ENCODE measurements at regions not wholly inside any gene's neighbourhood (a gene's known extent, or its start where the extent isn't known, plus 50 kb on each side); places are given as distances from the start of the nearest gene placed in this dataset.

DNA sequence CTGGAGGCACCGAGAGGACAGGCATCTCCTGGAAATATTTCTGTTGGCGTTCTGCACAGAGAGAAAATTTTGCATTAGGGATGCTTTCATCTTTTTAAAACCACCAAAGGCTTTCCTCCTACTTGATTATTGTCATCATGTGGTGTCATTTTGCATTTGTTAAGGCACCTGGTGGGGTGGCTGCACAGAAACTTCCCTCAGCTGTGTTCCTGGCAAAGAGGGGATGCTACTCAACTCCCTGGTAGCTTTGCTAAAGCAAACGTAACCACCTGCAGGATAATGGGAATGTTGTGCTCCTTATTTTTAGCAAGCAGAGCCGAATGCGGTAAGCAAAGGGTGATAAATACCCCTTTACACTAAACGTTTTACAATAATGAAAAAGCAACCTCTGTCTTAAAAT is 229.8 kb downstream of the STIM2 start:
- Histone ChIP-seq H3K4me1 (ENCODE audit: control insufficient read depth in 1 of 2, insufficient read depth in 2 of 2, low read length in 2 of 2) (peaks cover 0 to under 1% of the 10 kb centered on the region in 2 donors), H3K9me3 (ENCODE audit: control insufficient read depth in 1 of 2, low read length in 2 of 2) (no peaks in the 10 kb centered on the region), H3K27ac (ENCODE audit: low read depth, low read length) (no peak overlapping the region), H3K36me3 (ENCODE audit: control insufficient read depth in 1 of 2, insufficient read depth in 2 of 2, low read length in 2 of 2) (no peaks in the 10 kb centered on the region), H3K4me3 (ENCODE audit: low read depth in 1 of 2, low read length in 2 of 2) (no peak overlapping the region), H3K9ac (ENCODE audit: low read depth in 1 of 2, low read length in 2 of 2) (no peak overlapping the region), H3K27me3 (ENCODE audit: control insufficient read depth in 1 of 2, insufficient read depth in 2 of 2, low read length in 2 of 2) (peaks cover 13 to 25% of the 10 kb centered on the region in 2 donors)

DNA sequence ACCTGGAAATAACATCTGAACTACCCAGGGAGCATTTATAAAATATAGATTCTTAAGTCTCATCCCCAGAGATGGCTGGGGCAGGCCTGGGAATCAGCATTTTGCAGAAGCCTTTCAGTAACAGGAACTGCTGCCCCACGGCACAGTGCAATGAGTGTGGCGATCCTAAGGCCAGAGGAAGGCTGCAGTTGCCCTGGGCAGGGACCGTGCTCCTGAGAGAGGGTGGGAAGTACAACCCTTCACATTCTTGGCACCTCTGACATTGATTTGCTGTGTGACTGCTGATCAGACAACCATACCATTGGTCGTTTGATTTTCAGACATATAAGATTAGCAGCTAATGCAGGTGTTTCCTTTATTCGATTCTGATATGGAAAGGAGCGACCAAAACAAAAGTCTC is 233.6 kb downstream of the STIM2 start:
- no peaks in the 10 kb centered on the region for H3K36me3 ChIP-seq (ENCODE audit: control insufficient read depth in 1 of 2, insufficient read depth in 2 of 2, low read length in 2 of 2)
- H3K27me3 ChIP-seq (ENCODE audit: control insufficient read depth in 1 of 2, insufficient read depth in 2 of 2, low read length in 2 of 2): peaks cover 2 to 9% of the 10 kb centered on the region in 2 donors
- no peaks in the 10 kb centered on the region for H3K4me1 ChIP-seq (ENCODE audit: control insufficient read depth in 1 of 2, insufficient read depth in 2 of 2, low read length in 2 of 2)
- H3K4me3 ChIP-seq (ENCODE audit: low read depth in 1 of 2, low read length in 2 of 2): no peak overlapping the region
- H3K27ac ChIP-seq (ENCODE audit: low read depth, low read length): no peak overlapping the region
- H3K9me3 ChIP-seq (ENCODE audit: control insufficient read depth in 1 of 2, low read length in 2 of 2): no peaks in the 10 kb centered on the region
- no peak overlapping the region for H3K9ac ChIP-seq (ENCODE audit: low read depth in 1 of 2, low read length in 2 of 2)

DNA sequence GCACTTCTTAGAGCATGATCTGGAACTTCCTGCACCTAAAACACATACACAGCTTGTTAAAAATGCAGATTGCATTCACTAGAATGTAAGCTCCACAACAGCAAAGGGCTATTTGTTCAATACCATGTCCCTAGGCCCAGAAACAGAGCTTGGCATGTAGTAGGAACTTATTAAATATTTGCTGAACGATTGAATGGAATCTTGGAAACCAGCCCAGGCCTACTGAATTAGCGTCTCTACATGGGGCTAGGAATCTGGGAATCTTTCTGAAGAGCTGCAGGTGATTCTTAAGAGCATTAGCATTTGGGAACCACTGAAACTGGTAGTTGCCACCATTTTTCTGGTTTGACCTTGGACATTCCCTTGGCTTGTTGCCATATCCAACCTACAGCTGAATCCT is 234.1 kb downstream of the STIM2 start:
- no peak overlapping the region for H3K9ac ChIP-seq (ENCODE audit: low read depth in 1 of 2, low read length in 2 of 2)
- peaks cover 2 to 9% of the 10 kb centered on the region in 2 donors for H3K27me3 ChIP-seq (ENCODE audit: control insufficient read depth in 1 of 2, insufficient read depth in 2 of 2, low read length in 2 of 2)
- H3K27ac ChIP-seq (ENCODE audit: low read depth, low read length): no peak overlapping the region
- H3K4me3 ChIP-seq (ENCODE audit: low read depth in 1 of 2, low read length in 2 of 2): no peak overlapping the region
- H3K9me3 ChIP-seq (ENCODE audit: control insufficient read depth in 1 of 2, low read length in 2 of 2): no peaks in the 10 kb centered on the region
- H3K36me3 ChIP-seq (ENCODE audit: control insufficient read depth in 1 of 2, insufficient read depth in 2 of 2, low read length in 2 of 2): no peaks in the 10 kb centered on the region
- no peaks in the 10 kb centered on the region for H3K4me1 ChIP-seq (ENCODE audit: control insufficient read depth in 1 of 2, insufficient read depth in 2 of 2, low read length in 2 of 2)

DNA sequence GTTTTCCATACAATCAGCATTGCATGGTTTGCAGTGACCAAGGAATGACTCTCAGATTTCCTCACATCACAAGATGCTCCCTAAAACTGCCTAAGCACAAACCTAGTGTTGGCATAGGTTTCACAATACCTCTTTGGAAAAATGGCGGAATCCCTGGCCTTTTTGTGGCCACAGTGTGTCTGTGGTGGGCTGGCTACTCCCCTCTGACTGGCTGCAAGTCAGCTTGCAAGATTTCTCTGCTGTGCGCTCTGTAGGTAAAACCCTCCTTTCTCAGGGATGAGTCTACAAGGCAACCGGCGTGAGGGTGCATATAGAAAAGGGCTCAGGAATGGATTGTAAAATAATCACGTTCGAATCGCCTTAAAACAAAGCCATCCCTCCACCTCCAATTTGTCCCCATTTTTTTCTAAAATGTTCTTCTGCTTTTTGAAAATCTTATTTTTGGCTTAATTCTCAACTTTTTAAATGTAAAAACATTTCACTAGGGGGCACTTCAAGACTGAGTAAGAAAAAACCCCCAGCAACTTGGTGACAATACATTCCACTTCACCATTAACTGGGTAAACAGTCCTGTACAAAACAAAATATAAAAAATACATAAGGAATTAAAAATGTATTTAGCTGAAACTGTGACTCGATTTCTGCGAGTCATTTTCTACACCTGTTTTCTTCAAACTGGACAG is 235.6 kb downstream of the STIM2 start:
- H3K27me3 ChIP-seq (ENCODE audit: control insufficient read depth in 1 of 2, insufficient read depth in 2 of 2, low read length in 2 of 2): peaks cover 2 to 3% of the 10 kb centered on the region in 2 donors
- H3K36me3 ChIP-seq (ENCODE audit: control insufficient read depth in 1 of 2, insufficient read depth in 2 of 2, low read length in 2 of 2): no peaks in the 10 kb centered on the region
- no peaks in the 10 kb centered on the region for H3K4me1 ChIP-seq (ENCODE audit: control insufficient read depth in 1 of 2, insufficient read depth in 2 of 2, low read length in 2 of 2)
- no peaks in the 10 kb centered on the region for H3K9me3 ChIP-seq (ENCODE audit: control insufficient read depth in 1 of 2, low read length in 2 of 2)
- H3K4me3 ChIP-seq (ENCODE audit: low read depth in 1 of 2, low read length in 2 of 2): no peak overlapping the region
- H3K9ac ChIP-seq (ENCODE audit: low read depth in 1 of 2, low read length in 2 of 2): no peak overlapping the region
- H3K27ac ChIP-seq (ENCODE audit: low read depth, low read length): no peak overlapping the region

DNA sequence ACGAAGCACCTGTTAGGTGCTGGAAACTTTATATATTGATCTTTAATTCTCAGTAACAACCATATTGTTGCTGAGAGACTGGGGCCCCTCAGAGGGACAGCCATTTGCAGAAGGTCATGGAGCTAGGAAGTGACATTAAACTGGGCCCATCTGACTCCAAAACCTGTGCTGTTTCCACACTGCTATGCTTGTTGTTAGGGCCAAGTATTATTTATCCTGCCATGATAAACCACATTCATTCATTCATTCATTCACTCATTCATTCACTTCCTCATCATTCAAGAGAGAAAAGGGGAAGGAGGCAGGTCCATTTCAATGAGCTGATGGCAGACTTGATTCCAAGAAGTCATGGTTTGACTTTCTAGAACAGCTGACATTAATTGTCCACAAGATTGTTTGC is 237.4 kb downstream of the STIM2 start:
- no peaks in the 10 kb centered on the region for H3K36me3 ChIP-seq (ENCODE audit: control insufficient read depth in 1 of 2, insufficient read depth in 2 of 2, low read length in 2 of 2)
- no peaks in the 10 kb centered on the region for H3K9me3 ChIP-seq (ENCODE audit: control insufficient read depth in 1 of 2, low read length in 2 of 2)
- no peaks in the 10 kb centered on the region for H3K4me1 ChIP-seq (ENCODE audit: control insufficient read depth in 1 of 2, insufficient read depth in 2 of 2, low read length in 2 of 2)
- H3K9ac ChIP-seq (ENCODE audit: low read depth in 1 of 2, low read length in 2 of 2): no peak overlapping the region
- no peak overlapping the region for H3K4me3 ChIP-seq (ENCODE audit: low read depth in 1 of 2, low read length in 2 of 2)
- H3K27ac ChIP-seq (ENCODE audit: low read depth, low read length): no peak overlapping the region
- H3K27me3 ChIP-seq (ENCODE audit: control insufficient read depth in 1 of 2, insufficient read depth in 2 of 2, low read length in 2 of 2): peaks cover 0 to 2% of the 10 kb centered on the region in 2 donors

DNA sequence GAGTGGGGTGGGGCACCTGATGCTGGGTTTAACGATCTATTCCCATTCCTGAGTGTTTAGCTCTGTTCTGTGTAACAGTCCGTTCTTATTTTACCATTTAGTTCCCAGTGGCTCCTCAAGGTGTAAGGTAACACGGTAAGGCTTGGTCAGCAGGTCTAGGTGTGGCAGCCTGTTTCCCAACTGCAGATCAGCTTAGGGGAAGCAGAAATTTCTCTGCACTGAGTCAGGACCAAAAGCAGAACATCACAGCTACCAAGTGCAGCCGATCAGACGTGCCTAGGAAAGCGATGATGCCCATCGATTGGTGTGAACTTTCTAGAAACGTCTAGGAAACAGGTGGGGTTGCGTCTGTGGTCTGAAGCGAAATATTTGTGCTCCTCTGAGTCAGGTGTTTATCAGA is 240.1 kb downstream of the STIM2 start:
- Histone ChIP-seq H3K36me3 (ENCODE audit: control insufficient read depth in 1 of 2, insufficient read depth in 2 of 2, low read length in 2 of 2) (no peaks in the 10 kb centered on the region), H3K27me3 (ENCODE audit: control insufficient read depth in 1 of 2, insufficient read depth in 2 of 2, low read length in 2 of 2) (no peaks in the 10 kb centered on the region), H3K9me3 (ENCODE audit: control insufficient read depth in 1 of 2, low read length in 2 of 2) (no peaks in the 10 kb centered on the region), H3K27ac (ENCODE audit: low read depth, low read length) (no peak overlapping the region), H3K9ac (ENCODE audit: low read depth in 1 of 2, low read length in 2 of 2) (no peak overlapping the region), H3K4me1 (ENCODE audit: control insufficient read depth in 1 of 2, insufficient read depth in 2 of 2, low read length in 2 of 2) (no peaks in the 10 kb centered on the region), H3K4me3 (ENCODE audit: low read depth in 1 of 2, low read length in 2 of 2) (no peak overlapping the region)

DNA sequence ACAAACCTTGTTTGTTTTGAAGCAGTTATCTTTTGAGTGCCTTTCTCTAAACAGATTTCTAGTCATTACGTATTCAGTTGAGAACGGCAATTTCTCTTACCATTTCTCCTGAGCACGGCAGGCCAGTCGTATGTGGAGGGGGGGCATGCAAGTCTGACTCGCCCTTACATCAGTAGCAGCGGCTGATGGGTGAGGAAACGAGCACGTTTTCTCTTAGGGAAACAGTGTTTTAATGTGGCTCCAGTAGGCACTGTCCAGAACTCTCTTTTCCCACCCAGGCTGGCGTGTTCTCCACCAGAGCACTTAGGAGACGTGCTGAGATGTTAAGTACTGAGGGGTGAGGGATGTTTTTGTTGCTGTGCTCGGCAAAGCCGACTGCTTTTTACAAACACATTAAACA is 240.5 kb downstream of the STIM2 start:
- Histone ChIP-seq H3K9me3 (ENCODE audit: control insufficient read depth in 1 of 2, low read length in 2 of 2) (no peaks in the 10 kb centered on the region), H3K9ac (ENCODE audit: low read depth in 1 of 2, low read length in 2 of 2) (no peak overlapping the region), H3K27me3 (ENCODE audit: control insufficient read depth in 1 of 2, insufficient read depth in 2 of 2, low read length in 2 of 2) (no peaks in the 10 kb centered on the region), H3K36me3 (ENCODE audit: control insufficient read depth in 1 of 2, insufficient read depth in 2 of 2, low read length in 2 of 2) (no peaks in the 10 kb centered on the region), H3K27ac (ENCODE audit: low read depth, low read length) (no peak overlapping the region), H3K4me1 (ENCODE audit: control insufficient read depth in 1 of 2, insufficient read depth in 2 of 2, low read length in 2 of 2) (no peaks in the 10 kb centered on the region), H3K4me3 (ENCODE audit: low read depth in 1 of 2, low read length in 2 of 2) (no peak overlapping the region)

DNA sequence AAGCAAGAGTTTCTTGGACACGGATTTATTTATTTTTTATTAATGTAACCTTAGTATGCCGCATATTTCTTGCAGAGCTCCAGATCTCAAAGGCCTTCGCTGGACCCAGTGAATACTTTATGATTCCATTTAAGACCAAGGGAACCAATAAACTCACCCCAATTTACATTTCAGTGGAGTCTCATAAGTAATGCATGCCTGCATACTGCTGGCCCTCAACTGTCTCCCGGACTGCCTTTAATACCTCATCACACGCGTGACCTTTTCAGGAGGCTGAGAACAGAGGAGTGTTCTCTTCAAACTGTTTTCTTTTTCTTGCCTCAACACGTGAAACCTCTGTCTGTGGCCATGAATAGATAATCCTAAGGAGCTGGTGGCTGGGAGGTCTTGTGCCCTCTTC is 240.9 kb downstream of the STIM2 start:
- Histone ChIP-seq H3K27ac (ENCODE audit: low read depth, low read length) (no peak overlapping the region), H3K36me3 (ENCODE audit: control insufficient read depth in 1 of 2, insufficient read depth in 2 of 2, low read length in 2 of 2) (no peaks in the 10 kb centered on the region), H3K9me3 (ENCODE audit: control insufficient read depth in 1 of 2, low read length in 2 of 2) (no peaks in the 10 kb centered on the region), H3K9ac (ENCODE audit: low read depth in 1 of 2, low read length in 2 of 2) (no peak overlapping the region), H3K4me1 (ENCODE audit: control insufficient read depth in 1 of 2, insufficient read depth in 2 of 2, low read length in 2 of 2) (no peaks in the 10 kb centered on the region), H3K27me3 (ENCODE audit: control insufficient read depth in 1 of 2, insufficient read depth in 2 of 2, low read length in 2 of 2) (no peaks in the 10 kb centered on the region), H3K4me3 (ENCODE audit: low read depth in 1 of 2, low read length in 2 of 2) (no peak overlapping the region)

DNA sequence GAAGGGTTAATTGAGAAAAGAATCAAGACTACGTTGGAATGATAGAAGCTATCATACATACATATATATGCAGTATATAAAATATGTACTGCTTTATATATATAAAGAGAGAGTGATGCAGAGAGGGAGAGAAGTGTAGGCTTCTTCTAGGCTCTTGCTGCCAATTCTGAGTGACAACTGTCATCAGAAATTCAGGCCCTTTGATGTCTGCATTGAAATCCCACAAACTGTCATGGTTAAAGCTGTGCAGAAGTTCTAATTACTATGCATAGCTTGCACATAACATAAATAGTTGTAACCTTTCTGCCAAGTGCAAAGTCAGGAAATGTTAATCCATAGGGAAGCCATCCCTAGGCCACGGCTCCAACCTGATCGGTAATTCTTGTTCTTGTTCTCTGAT is 251.0 kb downstream of the STIM2 start:
- H3K36me3 ChIP-seq (ENCODE audit: control insufficient read depth in 1 of 2, insufficient read depth in 2 of 2, low read length in 2 of 2): no peaks in the 10 kb centered on the region
- H3K9ac ChIP-seq (ENCODE audit: low read depth in 1 of 2, low read length in 2 of 2): no peak overlapping the region
- H3K27ac ChIP-seq (ENCODE audit: low read depth, low read length): no peak overlapping the region
- H3K4me1 ChIP-seq (ENCODE audit: control insufficient read depth in 1 of 2, insufficient read depth in 2 of 2, low read length in 2 of 2): no peaks in the 10 kb centered on the region
- no peaks in the 10 kb centered on the region for H3K9me3 ChIP-seq (ENCODE audit: control insufficient read depth in 1 of 2, low read length in 2 of 2)
- no peaks in the 10 kb centered on the region for H3K27me3 ChIP-seq (ENCODE audit: control insufficient read depth in 1 of 2, insufficient read depth in 2 of 2, low read length in 2 of 2)
- H3K4me3 ChIP-seq (ENCODE audit: low read depth in 1 of 2, low read length in 2 of 2): no peak overlapping the region

DNA sequence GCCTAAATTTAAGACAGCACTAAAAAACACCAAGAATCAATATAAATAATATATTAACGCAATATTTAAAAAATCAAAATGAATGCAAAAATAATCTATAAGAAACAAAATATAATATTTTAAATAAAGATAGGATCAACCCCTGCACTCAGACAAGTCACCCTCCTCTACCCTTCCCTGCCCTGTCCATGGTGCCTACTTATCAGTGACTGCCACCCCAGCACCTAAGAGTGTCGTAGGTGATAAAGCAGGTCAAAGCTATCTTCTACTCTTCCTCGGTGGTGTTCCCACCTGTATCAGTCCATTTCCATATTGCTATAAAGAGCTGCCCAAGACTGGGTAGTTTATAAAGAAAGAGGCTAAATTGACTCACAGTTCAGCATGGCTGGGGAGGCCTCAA is 251.9 kb downstream of the STIM2 start:
- Histone ChIP-seq H3K4me3 (ENCODE audit: low read depth in 1 of 2, low read length in 2 of 2) (no peak overlapping the region), H3K4me1 (ENCODE audit: control insufficient read depth in 1 of 2, insufficient read depth in 2 of 2, low read length in 2 of 2) (no peaks in the 10 kb centered on the region), H3K27me3 (ENCODE audit: control insufficient read depth in 1 of 2, insufficient read depth in 2 of 2, low read length in 2 of 2) (no peaks in the 10 kb centered on the region), H3K27ac (ENCODE audit: low read depth, low read length) (no peak overlapping the region), H3K9ac (ENCODE audit: low read depth in 1 of 2, low read length in 2 of 2) (no peak overlapping the region), H3K9me3 (ENCODE audit: control insufficient read depth in 1 of 2, low read length in 2 of 2) (no peaks in the 10 kb centered on the region), H3K36me3 (ENCODE audit: control insufficient read depth in 1 of 2, insufficient read depth in 2 of 2, low read length in 2 of 2) (no peaks in the 10 kb centered on the region)

DNA sequence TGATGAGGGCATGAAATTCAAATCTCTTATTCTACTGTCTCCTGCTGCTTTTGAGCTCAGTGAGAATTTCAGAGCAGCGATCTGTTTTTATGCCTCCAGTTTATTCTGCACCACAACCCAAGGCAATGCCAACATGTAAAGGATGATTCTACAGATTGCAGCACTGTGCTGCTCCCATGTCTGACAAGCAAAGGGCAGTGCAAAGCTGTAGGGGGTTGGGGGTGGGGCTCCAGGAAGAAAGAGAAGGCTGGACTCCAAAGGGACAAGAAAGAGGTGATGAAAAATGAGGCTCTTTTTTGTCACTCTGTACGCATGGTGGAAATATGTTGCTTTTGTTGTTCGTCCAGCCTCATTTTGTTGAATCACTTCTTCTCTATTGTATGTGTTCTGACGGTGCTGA is 254.6 kb downstream of the STIM2 start:
- Histone ChIP-seq H3K4me1 (ENCODE audit: control insufficient read depth in 1 of 2, insufficient read depth in 2 of 2, low read length in 2 of 2) (no peaks in the 10 kb centered on the region), H3K36me3 (ENCODE audit: control insufficient read depth in 1 of 2, insufficient read depth in 2 of 2, low read length in 2 of 2) (no peaks in the 10 kb centered on the region), H3K9me3 (ENCODE audit: control insufficient read depth in 1 of 2, low read length in 2 of 2) (no peaks in the 10 kb centered on the region), H3K27ac (ENCODE audit: low read depth, low read length) (no peak overlapping the region), H3K4me3 (ENCODE audit: low read depth in 1 of 2, low read length in 2 of 2) (no peak overlapping the region), H3K27me3 (ENCODE audit: control insufficient read depth in 1 of 2, insufficient read depth in 2 of 2, low read length in 2 of 2) (no peaks in the 10 kb centered on the region), H3K9ac (ENCODE audit: low read depth in 1 of 2, low read length in 2 of 2) (no peak overlapping the region)

Measured in duodenal mucosa (tissue), 2 donors.